Endothelial cell of umbilical vein (primary cell): ENCODE measurements at regions not wholly inside any gene's neighbourhood (a gene's known extent, or its start where the extent isn't known, plus 50 kb on each side); places are given as distances from the start of the nearest gene placed in this dataset.

Experiments
- BruUV-seq: library from RNA; stranded (reverse); fragments of 400-500 nt; replicated peaks from 2 replicates; lab custom pipeline; 2021; lab: Mats Ljungman, UMichigan
- CTCF ChIA-PET: fragments of 300-600, 350-600 bp; sonication (Branson Sonifier 250); formaldehyde crosslinking; loops from one replicate; lab custom pipeline; 2021; ENCODE audit warnings: antibody characterized with exemption, inconsistent platforms; lab: Charles Lee
- POLR2A ChIA-PET: fragments of 300-600, 350-600 bp; sonication (Branson Sonifier 250); formaldehyde crosslinking; loops from one replicate; lab custom pipeline; 2021; ENCODE audit warnings: antibody characterized with exemption, inconsistent platforms; lab: Charles Lee
- DNase-seq: peaks from one replicate; pipeline ENCODE4 v3.0.0-alpha.2; 2011; ENCODE audit warnings: low read depth, low spot score
- FAIRE-seq: peaks from 2 replicates; lab custom pipeline; 2011; peaks lifted over from hg19 to GRCh38; lab: Jason Lieb, UNC
- H2AFZ ChIP-seq: 2 replicates; pipeline ENCODE4 v1.6.0; 2012; ENCODE audit warnings: low read depth, low read length, control low read depth, inconsistent platforms
- H3K27ac ChIP-seq: 2 replicates; pipeline ENCODE4 v1.5.1; 2011; ENCODE audit warnings: low read depth, mild to moderate bottlenecking, control low read depth, low read length, moderate library complexity; ENCODE audit not compliant: insufficient read depth
- H3K27me3 ChIP-seq, 2 experiments: 2 replicates each; pipeline versions ENCODE4 v1.6.0 to v1.6.1; 2011; ENCODE audit warnings: low read length in 2 of 2, mixed read lengths in 1 of 2; ENCODE audit not compliant: control insufficient read depth in 2 of 2, insufficient read depth in 2 of 2
- H3K36me3 ChIP-seq, 2 experiments: 2 replicates in 1 of 2; 3 replicates in 1 of 2; pipeline ENCODE4 v1.5.1; 2011; ENCODE audit warnings: low read length in 2 of 2, mild to moderate bottlenecking in 1 of 2, moderate library complexity in 1 of 2; ENCODE audit not compliant: control insufficient read depth in 2 of 2, insufficient read depth in 2 of 2; ENCODE audit errors: extremely low read depth in 1 of 2
- H3K4me1 ChIP-seq: 3 replicates; pipeline ENCODE4 v1.5.1; 2011; ENCODE audit warnings: mild to moderate bottlenecking, low read length; ENCODE audit not compliant: control insufficient read depth, insufficient read depth; ENCODE audit errors: extremely low read depth
- H3K4me2 ChIP-seq: 2 replicates; pipeline ENCODE4 v1.6.1; 2011; ENCODE audit warnings: low read length, control low read depth, mixed read lengths; ENCODE audit not compliant: insufficient read depth
- H3K4me3 ChIP-seq, 3 experiments: fragments of 200-600 bp in 1 of 3; sonication (generic), shearing (Covaris generic) in 1 of 3; replicated peaks in 1 of 3; 2 replicates each; pipeline ENCODE4 v1.5.1; 2011 to 2016; ENCODE audit warnings: control low read depth in 3 of 3, low read length in 3 of 3, mild to moderate bottlenecking in 2 of 3, inconsistent platforms in 1 of 3, low read depth in 1 of 3, moderate library complexity in 1 of 3; ENCODE audit not compliant: insufficient read depth in 1 of 3
- H3K79me2 ChIP-seq: 2 replicates; pipeline ENCODE4 v1.6.0; 2012; ENCODE audit warnings: low read length, inconsistent platforms; ENCODE audit not compliant: control insufficient read depth, insufficient read depth
- H3K9ac ChIP-seq: replicated peaks from 2 replicates; pipeline ENCODE3; 2011; ENCODE audit warnings: low read length, control low read depth; ENCODE audit not compliant: insufficient read depth; ENCODE audit errors: extremely low read depth
- H3K9me1 ChIP-seq: replicated peaks from 3 replicates; pipeline ENCODE4 v1.6.0; 2011; ENCODE audit warnings: mild to moderate bottlenecking, low read length; ENCODE audit not compliant: control insufficient read depth, insufficient read depth; ENCODE audit errors: extremely low read depth
- H3K9me3 ChIP-seq: replicated peaks from 2 replicates; pipeline ENCODE4 v1.5.1; 2012; ENCODE audit warnings: low read length, inconsistent platforms; ENCODE audit not compliant: control insufficient read depth, insufficient read depth
- H4K20me1 ChIP-seq: replicated peaks from 2 replicates; pipeline ENCODE3; 2011; ENCODE audit warnings: mild to moderate bottlenecking, low read length; ENCODE audit not compliant: control insufficient read depth, insufficient read depth; ENCODE audit errors: extremely low read depth
- EZH2 ChIP-seq: IDR thresholded peaks from 2 replicates; pipeline ENCODE4 v1.6.1; 2012; ENCODE audit warnings: borderline replicate concordance, low read depth, mild to moderate bottlenecking, moderate library complexity, low read length, inconsistent platforms; ENCODE audit not compliant: severe bottlenecking
- FOS ChIP-seq: IDR thresholded peaks from 2 replicates; pipeline ENCODE4 v1.6.1; 2011; ENCODE audit warnings: mild to moderate bottlenecking, low read length, moderate library complexity, borderline replicate concordance; ENCODE audit not compliant: insufficient read depth
- GATA2 ChIP-seq: IDR thresholded peaks from 2 replicates; pipeline ENCODE4 v1.7.0; 2011; ENCODE audit warnings: low read depth, mild to moderate bottlenecking, moderate library complexity, mixed read lengths, low read length; ENCODE audit not compliant: insufficient read length, insufficient read depth
- JUN ChIP-seq: IDR thresholded peaks from 2 replicates; pipeline ENCODE4 v1.6.1; 2011; ENCODE audit warnings: borderline replicate concordance, low read depth; ENCODE audit not compliant: insufficient read length, insufficient read depth
- MYC ChIP-seq: IDR thresholded peaks from one replicate; pipeline ENCODE4 v1.6.1; 2011; ENCODE audit warnings: mild to moderate bottlenecking, low read depth, low read length
- POLR2A ChIP-seq: IDR thresholded peaks from 2 replicates; pipeline ENCODE4 v1.6.1; 2012; ENCODE audit warnings: low read depth, mild to moderate bottlenecking, control low read depth, low read length
- POLR2AphosphoS5 ChIP-seq: IDR thresholded peaks from 2 replicates; pipeline ENCODE4 v1.6.1; 2012; ENCODE audit warnings: low read depth, mild to moderate bottlenecking, control low read depth, low read length, moderate library complexity; ENCODE audit not compliant: insufficient read depth
- dilution Hi-C: fragments of 300-500 bp; cut with MboI; formaldehyde crosslinking; loops from one replicate; pipeline ENCODE4 v1.15.0; 2019; ENCODE audit warnings: low sequenced_read_pairs; ENCODE audit not compliant: extremely low pct_ligation_motif_present
- intact Hi-C: fragments of 100-400 bp; cut with micrococcal nuclease; formaldehyde crosslinking; loops from one replicate; pipeline ENCODE4 v1.10.0; 2022
- TF ChIP-seq, protein P1 (sequence below): IDR thresholded peaks from 2 replicates; pipeline ENCODE4 v1.6.1; 2011; ENCODE audit not compliant: insufficient read depth, insufficient read length
- TF ChIP-seq, protein P2 (sequence below), 2 donors: IDR thresholded peaks; 1 replicate in 1 of 2; 2 replicates in 1 of 2; pipeline ENCODE4 v1.5.1; 2011; ENCODE audit warnings: low read length in 2 of 2, mild to moderate bottlenecking in 2 of 2, moderate library complexity in 2 of 2, control low read depth in 1 of 2, inconsistent platforms in 1 of 2, low read depth in 1 of 2; ENCODE audit not compliant: insufficient read depth in 1 of 2; ENCODE audit errors: extremely low read depth in 1 of 2

DNA sequence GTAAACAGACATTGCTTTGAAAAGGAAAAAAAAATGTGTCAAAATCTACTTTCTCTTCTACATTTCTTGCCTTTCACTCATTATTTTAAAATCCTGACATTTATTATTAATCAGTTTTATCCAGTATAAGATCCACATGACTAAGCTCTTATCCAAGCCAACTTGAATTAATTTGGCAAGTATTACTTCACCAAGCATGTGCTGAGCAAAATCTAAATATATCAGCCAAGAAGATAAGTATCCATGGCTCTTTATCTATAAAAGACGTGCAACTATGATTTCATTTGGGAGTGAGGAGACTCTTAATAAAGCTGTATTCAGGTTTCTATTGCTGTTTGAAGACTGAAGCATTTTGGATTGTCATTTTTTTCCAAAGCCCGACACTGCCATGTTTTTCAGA, 221.3 kb downstream of the TRIM36 start:
- no peak for DNase-seq
- POLR2A ChIA-PET: no interaction called here
- Histone ChIP-seq H4K20me1 (no peaks in the 10 kb centered on the region), H3K27ac (no peak overlapping the region), H3K9me3 (no peaks in the 10 kb centered on the region), H3K4me3 (no peak overlapping the region), H2AFZ (no peak overlapping the region), H3K36me3 (no peaks in the 10 kb centered on the region), H3K4me1 (no peaks in the 10 kb centered on the region), H3K4me2 (no peak overlapping the region), H3K79me2 (no peaks in the 10 kb centered on the region), H3K9me1 (no peaks in the 10 kb centered on the region), H3K9ac (no peak overlapping the region), H3K27me3 (no peaks in the 10 kb centered on the region)
- intact Hi-C loops: no loop called here
- no peak for FAIRE-seq
- CTCF ChIA-PET: no interaction called here
- no peak for TF ChIP-seq FOS
- TF ChIP-seq, protein P1, sequence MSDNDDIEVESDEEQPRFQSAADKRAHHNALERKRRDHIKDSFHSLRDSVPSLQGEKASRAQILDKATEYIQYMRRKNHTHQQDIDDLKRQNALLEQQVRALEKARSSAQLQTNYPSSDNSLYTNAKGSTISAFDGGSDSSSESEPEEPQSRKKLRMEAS: no peak
- TF ChIP-seq EZH2: no peak
- TF ChIP-seq JUN: no peak
- TF ChIP-seq, protein P2, sequence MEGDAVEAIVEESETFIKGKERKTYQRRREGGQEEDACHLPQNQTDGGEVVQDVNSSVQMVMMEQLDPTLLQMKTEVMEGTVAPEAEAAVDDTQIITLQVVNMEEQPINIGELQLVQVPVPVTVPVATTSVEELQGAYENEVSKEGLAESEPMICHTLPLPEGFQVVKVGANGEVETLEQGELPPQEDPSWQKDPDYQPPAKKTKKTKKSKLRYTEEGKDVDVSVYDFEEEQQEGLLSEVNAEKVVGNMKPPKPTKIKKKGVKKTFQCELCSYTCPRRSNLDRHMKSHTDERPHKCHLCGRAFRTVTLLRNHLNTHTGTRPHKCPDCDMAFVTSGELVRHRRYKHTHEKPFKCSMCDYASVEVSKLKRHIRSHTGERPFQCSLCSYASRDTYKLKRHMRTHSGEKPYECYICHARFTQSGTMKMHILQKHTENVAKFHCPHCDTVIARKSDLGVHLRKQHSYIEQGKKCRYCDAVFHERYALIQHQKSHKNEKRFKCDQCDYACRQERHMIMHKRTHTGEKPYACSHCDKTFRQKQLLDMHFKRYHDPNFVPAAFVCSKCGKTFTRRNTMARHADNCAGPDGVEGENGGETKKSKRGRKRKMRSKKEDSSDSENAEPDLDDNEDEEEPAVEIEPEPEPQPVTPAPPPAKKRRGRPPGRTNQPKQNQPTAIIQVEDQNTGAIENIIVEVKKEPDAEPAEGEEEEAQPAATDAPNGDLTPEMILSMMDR (IDR thresholded peaks at IDR 0.05; ENCODE audit: extremely low read depth in 1 of 2, insufficient read depth in 1 of 2, low read depth in 1 of 2, low read length in 2 of 2): no peak
- no peak for TF ChIP-seq GATA2
- BruUV-seq: no TSS peak
- dilution Hi-C loops: no loop called here

DNA sequence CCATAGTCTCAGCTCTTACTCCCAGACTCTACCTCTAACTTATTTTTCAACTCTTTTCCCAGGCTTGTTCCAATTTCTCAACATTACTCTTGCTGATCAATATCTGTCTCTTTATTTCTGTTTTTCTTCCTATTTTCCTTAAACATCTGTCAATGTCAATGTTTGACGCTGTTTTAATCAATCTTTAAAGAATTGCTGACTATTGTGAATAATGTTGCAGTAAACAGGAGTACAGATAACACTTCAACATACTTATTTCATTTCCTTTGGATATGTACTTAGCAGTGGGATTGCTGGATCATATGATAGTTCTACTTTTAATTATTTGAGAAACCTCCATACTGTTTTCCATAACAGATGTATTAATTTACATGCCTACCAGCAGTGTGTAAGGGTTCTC, 229.0 kb downstream of the TRIM36 start:
- no peaks in the 10 kb centered on the region for H3K9me1 ChIP-seq
- dilution Hi-C loops: no loop called here
- no peaks in the 10 kb centered on the region for H3K9me3 ChIP-seq
- H2AFZ ChIP-seq: no peak overlapping the region
- H3K27ac ChIP-seq: no peak overlapping the region
- DNase-seq (no peak), FAIRE-seq (no peak)
- no peak overlapping the region for H3K4me3 ChIP-seq
- H3K4me2 ChIP-seq: no peak overlapping the region
- H4K20me1 ChIP-seq: no peaks in the 10 kb centered on the region
- no TSS peak for BruUV-seq
- TF ChIP-seq GATA2 (no peak), POLR2A (no peak), MYC (no peak), EZH2 (no peak), POLR2AphosphoS5 (no peak), FOS (no peak), JUN (no peak)
- TF ChIP-seq, protein P1: no peak
- TF ChIP-seq, protein P2 (IDR thresholded peaks at IDR 0.05; ENCODE audit: extremely low read depth in 1 of 2, insufficient read depth in 1 of 2, low read depth in 1 of 2, low read length in 2 of 2): no peak
- no peaks in the 10 kb centered on the region for H3K27me3 ChIP-seq
- intact Hi-C loops: no loop called here
- H3K36me3 ChIP-seq: no peaks in the 10 kb centered on the region
- ChIA-PET CTCF (no interaction called here), POLR2A (no interaction called here)
- H3K79me2 ChIP-seq: no peaks in the 10 kb centered on the region
- no peak overlapping the region for H3K9ac ChIP-seq
- H3K4me1 ChIP-seq: no peaks in the 10 kb centered on the region
